ENCODE measurements at regions not wholly inside any gene's neighbourhood (a gene's known extent, or its start where the extent isn't known, plus 50 kb on each side); places are given as distances from the start of the nearest gene placed in this dataset.

DNA sequence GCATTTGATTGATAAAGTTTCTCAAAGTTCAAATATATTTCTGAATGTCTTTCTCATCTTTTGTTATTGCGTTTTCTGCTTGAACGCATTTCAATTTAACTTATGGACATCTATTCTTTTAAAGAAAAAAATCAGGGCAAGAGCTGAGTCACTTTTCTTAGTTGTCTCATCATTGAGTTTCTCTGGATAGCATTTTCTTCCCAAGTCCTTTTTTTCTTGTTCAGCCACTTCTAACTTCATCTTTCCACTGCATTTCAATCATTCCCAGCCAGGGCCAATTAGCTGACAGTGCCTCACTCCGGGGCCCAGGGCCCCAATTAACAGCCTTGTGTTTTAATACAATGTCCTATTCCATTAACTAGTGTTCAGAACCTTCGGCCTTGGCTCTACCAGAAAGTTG lies 216.3 kb downstream of the B3GLCT start:
- TF ChIP-seq, protein P1, sequence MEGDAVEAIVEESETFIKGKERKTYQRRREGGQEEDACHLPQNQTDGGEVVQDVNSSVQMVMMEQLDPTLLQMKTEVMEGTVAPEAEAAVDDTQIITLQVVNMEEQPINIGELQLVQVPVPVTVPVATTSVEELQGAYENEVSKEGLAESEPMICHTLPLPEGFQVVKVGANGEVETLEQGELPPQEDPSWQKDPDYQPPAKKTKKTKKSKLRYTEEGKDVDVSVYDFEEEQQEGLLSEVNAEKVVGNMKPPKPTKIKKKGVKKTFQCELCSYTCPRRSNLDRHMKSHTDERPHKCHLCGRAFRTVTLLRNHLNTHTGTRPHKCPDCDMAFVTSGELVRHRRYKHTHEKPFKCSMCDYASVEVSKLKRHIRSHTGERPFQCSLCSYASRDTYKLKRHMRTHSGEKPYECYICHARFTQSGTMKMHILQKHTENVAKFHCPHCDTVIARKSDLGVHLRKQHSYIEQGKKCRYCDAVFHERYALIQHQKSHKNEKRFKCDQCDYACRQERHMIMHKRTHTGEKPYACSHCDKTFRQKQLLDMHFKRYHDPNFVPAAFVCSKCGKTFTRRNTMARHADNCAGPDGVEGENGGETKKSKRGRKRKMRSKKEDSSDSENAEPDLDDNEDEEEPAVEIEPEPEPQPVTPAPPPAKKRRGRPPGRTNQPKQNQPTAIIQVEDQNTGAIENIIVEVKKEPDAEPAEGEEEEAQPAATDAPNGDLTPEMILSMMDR (conservative IDR thresholded peaks at IDR 0.05; ENCODE audit: low read length) = no peak
- TF ChIP-seq EZH2phosphoT487 (IDR thresholded peaks at IDR 0.05; ENCODE audit: borderline replicate concordance) = no peak

Data from Loucy (cell line).